Hypothalamus (tissue), 51 donors: ENCODE measurements at regions not wholly inside any gene's neighbourhood (a gene's known extent, or its start where the extent isn't known, plus 50 kb on each side); places are given as distances from the start of the nearest gene placed in this dataset.
A peak's percentile ranks its signal among the peaks of the same experiment; 100 is the strongest.

ENCODE experiments used
- DNase-seq, 51 donors: peaks; one replicate each; lab custom pipeline; 2025; lab: John Stamatoyannopoulos, UW

DNA sequence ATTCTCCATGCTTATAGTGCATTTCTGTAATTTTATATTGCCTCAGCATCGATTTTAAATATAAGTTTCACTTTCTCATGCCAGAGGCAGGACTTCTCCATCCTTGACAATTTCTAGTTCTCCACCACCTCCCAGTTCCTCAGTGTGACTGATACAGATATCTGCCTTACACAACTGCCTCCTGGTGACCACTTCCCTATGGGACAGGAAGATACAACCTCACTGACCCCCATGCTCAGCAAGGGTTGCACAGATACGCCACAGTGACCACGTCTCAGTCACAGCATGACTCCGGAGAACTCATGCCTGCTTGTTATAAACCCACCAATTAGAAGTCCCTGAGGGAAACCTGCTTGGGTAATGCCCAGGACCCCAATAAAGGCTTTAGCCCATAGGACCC is 284.0 kb upstream of the MC4R start:
- no peak for DNase-seq

DNA sequence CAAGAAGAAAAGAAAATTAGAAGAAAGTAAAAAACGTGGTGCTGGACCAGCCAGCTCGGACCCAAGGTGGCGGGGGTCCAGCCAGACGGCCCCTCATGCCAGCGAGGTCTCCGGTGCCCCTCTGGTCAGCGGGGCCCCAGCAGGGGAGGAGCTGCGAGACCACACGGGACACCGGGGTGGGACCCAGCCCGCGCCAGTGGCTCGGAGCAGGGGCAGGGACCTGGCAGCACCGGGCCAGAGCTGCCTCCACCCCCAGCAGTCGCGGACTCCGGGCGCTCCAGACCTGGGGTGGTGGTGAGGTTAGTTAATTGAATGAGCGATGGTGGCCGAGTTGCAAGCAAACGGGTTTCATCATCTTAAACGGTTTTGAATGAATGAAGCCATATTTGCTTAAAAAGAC is 289.9 kb upstream of the MC4R start:
- no peak for DNase-seq

DNA sequence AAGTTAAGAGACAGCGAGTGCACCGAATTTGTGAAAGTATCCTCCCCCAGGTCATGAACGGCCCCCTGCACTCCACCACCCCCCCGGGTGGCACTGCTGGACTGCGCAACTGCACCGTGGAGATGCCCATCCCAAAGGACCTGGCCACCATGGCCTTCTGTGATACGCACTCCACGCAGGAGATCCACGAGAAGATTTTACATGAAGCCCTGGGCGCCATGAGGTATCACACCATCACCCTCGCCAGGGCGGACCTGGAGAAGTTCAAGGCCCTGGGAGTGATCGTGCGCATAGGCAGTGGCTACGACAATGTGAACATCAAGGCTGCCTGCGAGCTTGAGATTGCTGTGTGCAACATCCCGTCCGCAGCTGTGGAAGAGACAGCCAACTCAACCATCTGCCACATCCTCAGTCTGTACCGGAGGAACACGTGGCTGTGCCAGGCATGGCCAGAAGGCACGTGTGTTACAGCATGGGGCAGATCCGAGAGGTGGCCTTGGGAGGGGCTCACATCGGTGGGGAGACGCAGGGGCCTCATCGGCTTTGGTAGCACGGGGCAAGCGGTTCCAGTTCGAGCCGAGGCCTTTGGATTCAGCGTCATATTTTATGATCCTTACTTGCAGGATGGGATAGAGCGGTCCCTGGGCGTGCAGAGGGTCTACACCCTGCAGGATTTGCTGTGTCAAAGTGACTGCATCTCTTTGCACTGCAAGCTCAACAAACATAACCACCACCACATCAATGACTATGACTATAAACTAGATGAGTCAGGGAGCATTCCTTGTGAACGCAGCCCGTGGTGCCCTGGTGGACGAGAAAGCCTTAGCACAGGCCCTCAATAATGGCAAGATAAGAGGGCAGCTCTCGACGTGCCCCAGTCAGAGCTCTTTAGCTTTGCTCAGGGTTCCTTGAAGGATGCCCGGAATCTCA is 290.8 kb upstream of the MC4R start:
- no peak for DNase-seq

DNA sequence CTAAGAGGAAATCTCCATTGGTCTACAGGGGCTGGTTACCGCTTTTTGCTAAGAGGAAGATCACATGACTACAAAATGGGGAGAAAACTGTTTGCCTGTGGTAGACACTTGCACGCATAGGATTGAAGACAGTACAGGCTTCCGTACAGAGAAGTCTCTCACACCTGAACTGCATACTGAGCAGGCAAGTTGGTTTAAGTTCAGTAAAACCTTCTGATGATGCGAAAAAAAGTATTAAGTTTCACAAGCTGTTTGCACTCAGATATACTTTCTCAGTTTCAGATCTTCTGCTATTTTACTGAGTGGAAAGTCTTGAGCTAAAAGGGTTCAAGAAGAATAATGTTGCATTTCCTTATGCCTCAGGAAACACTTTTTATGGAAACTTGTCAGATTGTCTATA is 292.2 kb upstream of the MC4R start:
- DNase-seq, result no peak

DNA sequence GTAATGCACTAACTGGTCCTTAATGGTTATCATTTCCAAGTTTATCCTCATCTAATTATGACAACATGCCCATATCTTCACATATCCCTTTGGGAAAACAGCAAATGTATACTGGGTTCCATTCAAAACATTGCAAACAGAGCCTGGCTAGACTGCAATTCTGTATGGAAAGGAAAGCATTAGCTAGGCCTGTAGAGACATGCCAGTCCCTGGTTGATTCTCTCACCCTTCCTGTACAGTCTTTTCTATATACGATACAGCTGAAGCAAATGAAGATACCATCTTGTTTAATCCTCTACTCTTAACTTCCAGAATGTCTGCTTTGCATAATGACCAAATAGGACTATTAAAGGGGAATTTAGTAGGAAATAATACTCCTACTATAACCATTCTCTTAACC is 294.4 kb upstream of the MC4R start:
- DNase-seq, result no peak

DNA sequence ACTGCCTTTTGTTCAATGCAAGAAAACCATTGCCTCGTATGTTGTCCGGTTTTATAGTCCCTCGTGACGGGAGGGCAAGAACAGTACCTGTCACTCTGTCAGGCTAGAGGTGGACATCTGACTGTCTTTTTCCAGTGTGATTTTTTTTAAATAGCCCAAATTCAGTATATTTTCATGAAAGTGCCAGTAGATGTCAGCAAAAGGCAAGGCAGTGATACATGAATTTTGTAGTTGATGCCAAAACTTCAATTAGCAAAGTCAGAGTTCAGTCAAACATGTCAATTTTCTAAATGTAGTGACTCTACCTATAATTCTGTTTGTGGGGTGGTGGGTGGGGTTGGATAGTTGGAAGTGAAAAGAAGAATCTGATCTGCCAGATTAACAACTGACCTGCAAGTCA is 296.0 kb upstream of the MC4R start:
- DNase-seq, result no peak

DNA sequence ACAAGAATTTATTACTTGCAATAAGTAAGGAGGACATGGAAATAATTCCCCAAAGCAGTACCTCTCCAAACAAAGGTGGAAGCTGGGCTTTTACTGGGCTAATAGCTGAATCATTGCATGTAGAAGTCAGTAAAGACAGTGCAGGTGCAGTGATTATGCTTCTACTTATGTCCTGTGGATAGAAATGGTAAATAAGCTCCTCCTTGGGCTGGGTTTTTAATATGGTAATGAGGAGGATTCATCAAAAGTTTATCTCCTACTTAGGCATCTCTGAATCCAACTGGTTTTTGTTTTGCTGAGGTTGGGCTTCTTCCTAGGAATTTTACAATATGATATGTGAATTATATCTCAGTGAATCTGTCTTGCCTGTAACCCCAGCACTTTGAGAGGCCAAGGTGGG is 297.4 kb upstream of the MC4R start:
- no peak for DNase-seq

DNA sequence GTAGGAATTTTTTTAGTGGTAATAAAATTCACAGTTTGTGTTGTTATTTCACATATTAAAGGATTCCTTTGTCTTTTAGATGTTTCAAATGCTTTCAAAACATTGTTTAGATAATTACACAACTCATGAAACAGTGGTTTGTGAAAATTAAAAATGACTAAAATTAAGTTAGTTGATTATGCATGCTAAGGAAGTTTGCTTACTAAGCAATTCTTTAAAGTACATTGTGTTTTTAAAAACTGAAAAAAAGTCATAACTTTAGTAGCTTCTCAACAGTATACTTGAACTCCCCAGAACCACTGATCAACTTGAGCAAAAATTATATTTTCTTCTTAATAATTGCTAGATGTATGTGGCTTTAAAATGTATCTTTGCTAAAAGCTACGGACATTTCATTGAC is 298.4 kb upstream of the MC4R start:
- DNase-seq, result no peak

DNA sequence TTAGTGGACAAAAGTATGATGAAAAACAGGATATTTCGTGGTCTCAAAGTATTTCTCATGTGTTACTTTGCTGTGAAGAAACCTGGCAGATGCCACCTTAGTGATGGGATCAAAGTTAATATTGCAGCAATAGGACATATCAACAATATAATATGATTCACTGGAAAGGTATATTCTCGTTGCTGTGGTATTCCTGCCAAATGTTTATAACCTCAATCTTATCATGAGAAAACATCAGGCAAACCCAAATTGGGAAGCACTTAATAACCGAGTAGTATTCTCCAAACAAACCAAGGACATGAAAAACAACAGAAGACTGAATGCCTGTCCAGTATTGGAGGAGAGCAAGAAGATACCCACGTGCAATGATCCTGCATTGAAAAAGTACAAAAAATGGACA is 302.6 kb upstream of the MC4R start:
- no peak for DNase-seq

DNA sequence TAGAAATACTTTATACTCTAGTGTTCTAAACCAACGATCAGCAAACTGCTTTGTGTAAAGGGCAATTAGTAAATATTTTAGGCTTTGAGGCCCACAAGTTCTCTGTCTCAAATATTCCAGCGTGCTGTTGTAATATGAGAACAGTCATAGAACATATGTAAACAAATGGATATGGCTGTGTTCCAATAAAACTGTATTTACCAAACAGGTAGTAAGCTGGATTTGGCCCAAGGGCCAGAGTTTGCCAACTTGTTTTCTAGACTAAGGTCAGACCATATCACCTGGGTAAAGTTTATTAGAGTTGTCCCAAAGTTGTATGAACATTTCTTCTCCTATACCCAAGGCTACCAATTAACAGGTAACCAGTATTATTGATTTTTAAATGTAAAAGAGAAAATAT is 303.2 kb upstream of the MC4R start:
- DNase-seq, result no peak

DNA sequence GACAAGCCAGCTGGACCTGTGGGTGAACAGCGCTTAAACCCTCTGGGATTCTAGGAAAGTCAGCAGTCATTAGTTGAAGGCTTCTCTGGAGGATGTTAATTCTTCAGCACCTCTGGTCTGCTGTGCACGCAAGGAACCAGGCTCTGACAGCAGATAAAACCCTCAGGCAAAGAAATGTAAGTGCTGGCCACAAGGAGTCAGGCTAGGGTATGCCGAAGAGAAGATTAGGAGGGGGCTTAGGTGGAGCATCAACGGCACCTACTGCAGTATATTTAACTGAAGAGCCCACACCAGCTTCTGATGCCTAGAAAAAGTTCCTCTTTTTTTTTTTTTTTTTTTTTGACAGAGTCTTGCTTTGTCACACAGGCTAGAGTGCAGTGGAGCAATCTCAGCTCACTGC is 304.2 kb upstream of the MC4R start:
- DNase-seq, result no peak

DNA sequence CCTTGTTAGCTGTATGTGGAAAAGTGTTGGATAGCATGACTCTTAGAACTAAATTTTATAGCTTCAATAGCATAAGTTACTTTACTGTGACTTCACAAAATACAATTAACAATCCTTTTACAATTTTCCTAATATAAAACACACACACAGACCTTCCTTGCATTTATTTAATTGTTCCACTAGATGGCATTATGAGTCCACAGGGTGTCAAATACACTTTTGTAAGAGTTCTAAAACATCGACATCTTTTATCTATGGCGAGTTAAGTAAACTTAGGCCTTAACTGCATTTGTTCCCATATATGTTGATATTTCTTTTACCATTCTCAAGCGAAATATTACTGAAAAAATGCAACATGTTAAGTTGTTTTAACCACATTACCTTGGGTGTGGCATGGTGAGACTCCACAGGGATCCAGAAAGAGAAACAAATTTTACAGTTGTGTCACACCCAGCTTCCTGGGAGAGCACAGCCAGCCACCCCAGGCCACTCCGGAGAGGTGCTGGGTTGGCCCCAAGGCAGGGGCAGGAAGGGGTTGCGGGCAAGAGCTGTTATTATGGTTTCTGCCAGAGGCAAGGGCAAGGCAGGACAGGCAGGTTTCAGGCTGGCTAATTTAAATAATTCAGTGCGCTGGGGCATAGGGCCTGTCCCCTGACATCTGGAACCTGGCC is 312.4 kb upstream of the MC4R start:
- peak in 1 of 51 donors; percentile 24 for DNase-seq

DNA sequence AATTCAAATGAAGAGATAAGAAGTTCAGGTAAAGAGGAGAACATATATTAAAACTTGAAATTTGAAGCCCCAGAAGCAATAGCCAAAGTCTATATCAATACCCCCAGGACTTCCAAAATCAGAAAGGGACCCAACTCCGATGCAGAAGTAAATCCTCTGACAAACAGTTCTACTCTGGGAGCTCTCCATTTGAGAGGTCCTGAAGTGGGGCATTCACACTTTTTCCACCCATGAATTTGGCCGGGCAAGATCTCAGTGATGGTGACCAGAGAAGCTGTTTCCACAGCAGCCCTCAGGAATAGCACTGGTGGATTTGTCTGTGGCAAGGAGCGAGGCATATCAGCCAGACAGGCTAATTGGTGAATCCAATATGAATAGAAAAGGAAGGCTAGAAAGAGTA is 313.6 kb upstream of the MC4R start:
- no peak for DNase-seq

DNA sequence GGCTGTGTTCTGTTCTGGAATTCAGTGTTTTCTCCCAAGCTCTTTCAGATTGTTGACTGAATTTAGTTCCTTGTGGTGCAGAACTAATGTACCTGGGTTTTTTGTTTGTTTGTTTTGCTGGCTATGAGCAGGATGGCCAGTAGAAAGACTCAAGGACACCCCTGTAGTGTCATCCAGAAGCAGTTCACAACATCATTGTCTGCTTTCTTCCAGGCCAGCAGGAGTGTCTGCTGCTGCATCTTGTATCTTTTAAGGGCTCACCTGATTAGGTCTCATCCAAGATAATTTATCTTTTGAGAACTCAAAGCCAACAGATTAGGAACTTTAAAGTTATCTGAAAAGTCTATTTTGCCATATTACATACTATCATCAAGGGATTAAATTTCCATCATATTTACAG is 318.5 kb upstream of the MC4R start:
- no peak for DNase-seq

DNA sequence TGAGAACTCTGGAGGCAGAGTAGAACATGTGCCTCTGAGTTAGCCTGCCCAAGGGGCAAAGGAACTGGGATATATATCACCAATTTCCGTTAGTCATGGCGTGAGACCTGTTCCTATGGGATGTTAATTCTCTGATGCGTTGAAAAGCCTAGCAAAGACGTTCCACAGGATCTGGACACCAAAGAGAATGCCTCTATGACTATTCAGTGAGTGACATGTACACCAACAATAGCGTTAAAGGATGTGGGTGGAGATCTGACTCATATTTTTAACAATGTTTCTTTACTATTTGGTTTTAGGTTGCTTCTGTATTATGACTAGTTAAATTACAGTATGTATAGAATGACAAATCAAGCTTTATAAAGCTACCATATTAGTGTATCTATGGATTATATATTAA is 320.9 kb upstream of the MC4R start:
- no peak for DNase-seq

DNA sequence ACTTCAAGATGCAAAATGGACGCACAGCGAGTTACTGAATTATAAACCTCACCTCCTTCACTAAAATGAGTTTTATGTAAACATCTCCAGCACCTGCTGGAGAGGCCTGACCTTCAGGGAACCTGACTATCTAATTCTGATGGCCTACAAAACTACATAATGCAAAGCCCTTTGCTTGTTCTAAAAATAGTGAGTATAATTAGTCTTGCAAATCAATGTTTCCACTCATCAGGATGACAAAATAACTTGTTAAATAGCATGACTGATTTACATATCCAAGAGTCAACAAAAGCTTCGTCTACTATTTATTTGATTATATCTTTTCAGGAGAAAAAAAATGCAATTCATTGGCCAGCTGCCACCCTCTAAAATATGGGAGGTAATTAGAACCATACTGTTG is 326.3 kb upstream of the MC4R start:
- no peak for DNase-seq

DNA sequence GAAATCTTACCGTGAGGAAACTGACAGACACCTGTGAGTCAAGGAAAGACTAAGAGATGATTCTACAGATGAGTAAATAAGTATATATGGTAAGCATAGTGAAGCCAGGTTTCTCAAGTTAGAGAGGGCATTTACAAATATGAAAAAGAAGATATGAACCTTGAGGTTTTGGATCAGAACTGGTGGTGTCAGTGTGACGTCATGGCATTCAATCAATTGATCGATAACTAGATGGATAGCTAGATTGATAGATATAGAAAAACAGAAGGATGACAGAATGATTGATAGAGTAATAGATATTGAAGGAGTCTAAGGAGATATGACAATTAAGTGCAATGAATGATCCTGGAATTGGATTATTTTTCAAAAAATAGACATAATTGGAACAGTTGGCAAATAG is 350.2 kb upstream of the MC4R start:
- no peak for DNase-seq

DNA sequence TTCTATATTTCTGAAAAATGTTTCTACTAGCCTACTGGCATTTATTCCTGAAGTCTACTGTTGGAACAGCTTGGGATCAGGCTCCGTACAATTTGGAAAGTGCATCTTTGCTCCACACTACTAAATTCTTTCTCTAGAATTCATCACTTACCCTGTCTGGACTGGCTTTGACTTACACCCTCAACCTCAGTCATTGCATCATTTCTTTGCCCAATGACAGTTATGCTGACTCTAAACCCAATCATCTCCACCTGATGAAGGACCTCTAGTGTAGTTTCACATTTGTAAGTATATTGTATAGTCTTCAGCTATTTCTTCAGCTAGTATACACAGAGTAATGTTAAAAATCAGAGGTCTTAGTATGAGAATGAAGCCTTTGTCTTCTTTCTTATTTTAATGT is 359.6 kb upstream of the MC4R start:
- DNase-seq, result no peak

DNA sequence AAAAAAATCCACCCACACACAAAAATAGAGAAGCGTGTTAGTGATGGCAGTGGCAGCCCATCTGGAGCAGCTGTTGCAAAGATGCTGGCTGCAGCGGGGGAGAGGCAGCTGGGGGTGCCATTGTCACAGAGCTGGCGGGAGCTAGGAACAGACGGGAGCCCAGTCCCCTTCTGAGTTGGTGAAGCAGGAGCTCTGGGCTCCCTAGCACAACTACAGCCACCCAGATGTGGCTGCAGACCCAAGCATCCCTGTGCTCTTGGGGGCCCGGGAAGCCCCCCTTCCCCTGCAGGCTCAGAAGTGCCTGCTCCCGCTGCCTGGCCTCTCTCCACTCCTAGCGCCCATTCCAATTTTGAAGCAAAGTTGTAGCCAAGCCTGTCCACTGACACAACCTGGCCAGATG is 366.6 kb upstream of the MC4R start:
- no peak for DNase-seq

DNA sequence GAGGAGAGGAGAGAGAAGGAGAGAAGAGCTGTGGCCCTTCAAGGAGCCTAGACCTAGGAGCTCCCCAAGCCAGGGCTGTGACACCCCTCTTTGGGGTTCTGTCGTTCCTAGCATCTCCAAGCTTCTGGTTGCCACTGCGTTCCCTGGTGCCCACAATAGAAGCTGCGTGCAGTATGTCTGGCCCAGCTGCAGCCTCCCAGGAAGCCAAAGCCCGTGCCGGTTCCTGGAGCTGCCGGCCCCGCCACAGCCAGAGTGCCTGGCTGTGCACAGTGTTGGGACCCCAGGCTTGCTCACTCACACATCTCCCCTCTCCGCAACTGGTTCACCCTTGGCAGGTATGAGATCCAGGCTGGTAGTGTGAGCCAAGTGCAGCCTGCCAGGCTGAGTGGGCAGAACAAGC is 367.7 kb upstream of the MC4R start:
- DNase-seq, result no peak

DNA sequence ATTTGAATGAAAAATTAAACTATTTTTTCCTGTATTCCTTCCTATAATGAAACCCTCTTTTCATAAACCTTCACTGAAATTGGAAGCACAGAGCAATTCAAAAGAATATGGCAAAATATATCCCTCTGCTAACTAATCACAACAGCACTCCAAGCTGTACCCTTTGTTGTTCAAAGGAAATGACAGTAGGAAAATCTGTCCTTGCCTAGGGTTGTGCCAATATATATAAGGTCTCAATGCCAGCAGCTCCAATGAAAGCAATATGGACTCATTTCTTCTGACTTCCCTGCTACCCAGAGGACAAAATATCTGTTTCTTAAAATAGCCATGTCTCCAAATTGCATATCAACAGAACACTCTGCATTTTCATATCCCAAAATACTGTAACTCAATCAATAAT is 373.9 kb upstream of the MC4R start:
- DNase-seq, result no peak

DNA sequence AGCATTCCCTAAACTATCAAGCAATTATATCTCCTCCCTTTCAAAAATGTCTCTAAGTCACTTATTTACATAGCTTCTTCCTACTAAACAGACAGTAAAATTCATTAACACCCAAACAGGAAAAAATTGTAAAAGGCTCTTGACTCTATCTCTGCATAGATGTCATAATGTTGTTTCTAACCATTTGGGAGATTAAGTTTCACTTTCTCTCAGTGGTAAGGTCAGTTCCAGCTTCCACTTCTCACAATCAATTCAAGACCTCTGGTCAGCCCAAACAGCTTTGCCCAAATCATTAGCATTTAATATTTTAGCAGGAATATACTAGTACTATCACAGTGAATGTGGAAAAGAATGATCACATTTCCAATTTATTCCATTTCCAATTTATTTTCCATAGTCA is 374.3 kb upstream of the MC4R start:
- no peak for DNase-seq
